ENCODE measurements at regions not wholly inside any gene's neighbourhood (a gene's known extent, or its start where the extent isn't known, plus 50 kb on each side); places are given as distances from the start of the nearest gene placed in this dataset.

DNA sequence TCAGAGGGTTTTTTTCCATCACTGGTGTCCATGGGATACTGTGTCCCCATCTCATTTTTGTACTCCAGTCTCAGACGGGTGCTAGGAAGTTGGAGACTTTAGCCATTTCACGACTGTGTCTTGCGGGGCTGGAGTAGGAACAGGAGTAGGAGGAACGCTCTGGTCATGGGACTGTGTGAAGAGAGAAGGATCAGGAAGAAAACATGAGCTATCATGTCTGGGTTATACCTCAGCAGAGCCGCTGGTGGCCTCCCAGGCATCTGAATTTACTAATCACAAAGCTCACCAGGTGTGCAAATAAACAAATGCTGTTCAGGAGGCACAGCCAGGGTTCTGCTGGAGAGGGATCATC is 225.4 kb downstream of the SEC14L1 start:
- Histone ChIP-seq H3K4me2 (ENCODE audit: insufficient read depth, low read length) (no peak overlapping the region), H3K27me3 (ENCODE audit: control insufficient read depth in 2 of 2, insufficient read depth in 2 of 2, low read length in 2 of 2) (no peaks in the 10 kb centered on the region), H3K36me3 (ENCODE audit: control insufficient read depth, insufficient read depth, low read length) (peaks cover 3% of the 10 kb centered on the region; the same call in 1 of the 3 replicates), H2AFZ (ENCODE audit: low read depth, low read length) (no peak overlapping the region), H3K27ac (ENCODE audit: extremely low read depth, low read depth, low read length) (no peak overlapping the region; the same call in 2 of the 3 replicates), H3K4me3 (no peak overlapping the region), H3K9me3 (replicated peaks; ENCODE audit: control insufficient read depth, insufficient read depth, low read depth, low read length) (no peaks in the 10 kb centered on the region), H3K9ac (ENCODE audit: insufficient read depth in 1 of 2, low read depth in 2 of 2, low read length in 2 of 2) (0 out of 4 replicates have a peak overlapping the region, but pooled peaks of 1 of the 2 experiments have one; percentile 43), H4K20me1 (replicated peaks; ENCODE audit: control insufficient read depth, insufficient read depth, low read length) (peaks cover 72% of the 10 kb centered on the region), H3K79me2 (ENCODE audit: control insufficient read depth, insufficient read depth, low read length) (peaks cover 81% of the 10 kb centered on the region), H3K9me1 (ENCODE audit: control insufficient read depth, insufficient read depth, low read length) (peaks cover 11% of the 10 kb centered on the region), H3K4me1 (replicated peaks in 1 of 2; ENCODE audit: control insufficient read depth in 2 of 2, insufficient read depth in 2 of 2, low read length in 2 of 2) (peaks cover 55 to 67% of the 10 kb centered on the region in 2 experiments)
- intact Hi-C loops (cut with micrococcal nuclease) (no loop called here), in situ Hi-C loops (cut with MboI) (no loop called here)
- POLR2A ChIA-PET = interaction anchor here (0.6 to 1.0 kb wide), 3 partner anchors 11 to 65 kb away, joined by 3 to 4 read pairs (median 3); no protein-coding TSS in a partner anchor
- FAIRE-seq = no peak
- CTCF ChIA-PET (ENCODE audit: low intra/inter-chr PET ratio) = no interaction called here
- TF ChIP-seq TEAD4 (IDR thresholded peaks at IDR 0.05; ENCODE audit: low read length) = no peak
- TF ChIP-seq TEAD4 (CRISPR knock-in tag; IDR thresholded peaks at IDR 0.05; ENCODE audit: borderline replicate concordance) = no peak
- no peak for TF ChIP-seq CSDE1 (IDR thresholded peaks at IDR 0.05)
- no peak for TF ChIP-seq L3MBTL2 (IDR thresholded peaks at IDR 0.05)
- TF ChIP-seq CEBPB (tag; IDR thresholded peaks at IDR 0.05) = no peak
- no peak for TF ChIP-seq NRF1 (conservative IDR thresholded peaks at IDR 0.05 in 1 of 2, IDR thresholded peaks at IDR 0.05 in 1 of 2)
- TF ChIP-seq ZNF384 (IDR thresholded peaks at IDR 0.05; ENCODE audit: low read depth, low read length) = no peak
- TF ChIP-seq FOSL1 (tag; conservative IDR thresholded peaks at IDR 0.05) = 0 out of 2 replicates have a peak, but pooled peaks have one; percentile 9
- no peak for TF ChIP-seq MTA3 (IDR thresholded peaks at IDR 0.05; ENCODE audit: borderline replicate concordance)
- 69% methylated on average over 5 of the region's 5 CpGs for WGBS (ENCODE audit: insufficient coverage, low coverage, missing lambda C conversion rate)
- ATAC-seq = no peak
- BruUV-seq (replicated peaks) = no TSS peak
- DNase-seq (ENCODE audit: extremely low read depth in 1 of 4, low spot score in 3 of 4) = no peak
